Keratinocyte (primary cell): ENCODE measurements at regions not wholly inside any gene's neighbourhood (a gene's known extent, or its start where the extent isn't known, plus 50 kb on each side); places are given as distances from the start of the nearest gene placed in this dataset.
"Not testable (repeated sequence)": the region's sequence is repeated elsewhere in the genome, so short reads cannot be mapped to it uniquely, and the experiment has no call there.

Experiments used
- EZH2 ChIP-seq: IDR thresholded peaks from one replicate; pipeline ENCODE4 v1.6.1; 2012; ENCODE audit warnings: inconsistent platforms, mild to moderate bottlenecking, low read length, moderate library complexity
- TF ChIP-seq, protein P1 (sequence below), 3 experiments: IDR thresholded peaks in 1 of 3; conservative IDR thresholded peaks in 1 of 3; optimal IDR thresholded peaks in 1 of 3; 2 replicates in 2 of 3; 3 replicates in 1 of 3; pipeline versions ENCODE3 to v1.5.1; 2011; ENCODE audit warnings: low read length in 3 of 3, mild to moderate bottlenecking in 3 of 3, moderate library complexity in 2 of 3, control low read depth in 1 of 3, inconsistent platforms in 1 of 3; ENCODE audit not compliant: insufficient read depth in 2 of 3; ENCODE audit errors: extremely low read depth in 1 of 3

GRCh38 chr20:30579824-30580438 lies 677.5 kb upstream of the DEFB115 start:
- TF ChIP-seq, protein P1, sequence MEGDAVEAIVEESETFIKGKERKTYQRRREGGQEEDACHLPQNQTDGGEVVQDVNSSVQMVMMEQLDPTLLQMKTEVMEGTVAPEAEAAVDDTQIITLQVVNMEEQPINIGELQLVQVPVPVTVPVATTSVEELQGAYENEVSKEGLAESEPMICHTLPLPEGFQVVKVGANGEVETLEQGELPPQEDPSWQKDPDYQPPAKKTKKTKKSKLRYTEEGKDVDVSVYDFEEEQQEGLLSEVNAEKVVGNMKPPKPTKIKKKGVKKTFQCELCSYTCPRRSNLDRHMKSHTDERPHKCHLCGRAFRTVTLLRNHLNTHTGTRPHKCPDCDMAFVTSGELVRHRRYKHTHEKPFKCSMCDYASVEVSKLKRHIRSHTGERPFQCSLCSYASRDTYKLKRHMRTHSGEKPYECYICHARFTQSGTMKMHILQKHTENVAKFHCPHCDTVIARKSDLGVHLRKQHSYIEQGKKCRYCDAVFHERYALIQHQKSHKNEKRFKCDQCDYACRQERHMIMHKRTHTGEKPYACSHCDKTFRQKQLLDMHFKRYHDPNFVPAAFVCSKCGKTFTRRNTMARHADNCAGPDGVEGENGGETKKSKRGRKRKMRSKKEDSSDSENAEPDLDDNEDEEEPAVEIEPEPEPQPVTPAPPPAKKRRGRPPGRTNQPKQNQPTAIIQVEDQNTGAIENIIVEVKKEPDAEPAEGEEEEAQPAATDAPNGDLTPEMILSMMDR (optimal IDR thresholded peaks at IDR 0.05 in 1 of 3, IDR thresholded peaks at IDR 0.05 in 1 of 3, conservative IDR thresholded peaks at IDR 0.05 in 1 of 3; ENCODE audit: extremely low read depth in 1 of 3, insufficient read depth in 2 of 3, low read length in 3 of 3): not testable (repeated sequence)
- not testable (repeated sequence) for TF ChIP-seq EZH2
